ENCODE measurements at regions not wholly inside any gene's neighbourhood (a gene's known extent, or its start where the extent isn't known, plus 50 kb on each side); places are given as distances from the start of the nearest gene placed in this dataset.

DNA sequence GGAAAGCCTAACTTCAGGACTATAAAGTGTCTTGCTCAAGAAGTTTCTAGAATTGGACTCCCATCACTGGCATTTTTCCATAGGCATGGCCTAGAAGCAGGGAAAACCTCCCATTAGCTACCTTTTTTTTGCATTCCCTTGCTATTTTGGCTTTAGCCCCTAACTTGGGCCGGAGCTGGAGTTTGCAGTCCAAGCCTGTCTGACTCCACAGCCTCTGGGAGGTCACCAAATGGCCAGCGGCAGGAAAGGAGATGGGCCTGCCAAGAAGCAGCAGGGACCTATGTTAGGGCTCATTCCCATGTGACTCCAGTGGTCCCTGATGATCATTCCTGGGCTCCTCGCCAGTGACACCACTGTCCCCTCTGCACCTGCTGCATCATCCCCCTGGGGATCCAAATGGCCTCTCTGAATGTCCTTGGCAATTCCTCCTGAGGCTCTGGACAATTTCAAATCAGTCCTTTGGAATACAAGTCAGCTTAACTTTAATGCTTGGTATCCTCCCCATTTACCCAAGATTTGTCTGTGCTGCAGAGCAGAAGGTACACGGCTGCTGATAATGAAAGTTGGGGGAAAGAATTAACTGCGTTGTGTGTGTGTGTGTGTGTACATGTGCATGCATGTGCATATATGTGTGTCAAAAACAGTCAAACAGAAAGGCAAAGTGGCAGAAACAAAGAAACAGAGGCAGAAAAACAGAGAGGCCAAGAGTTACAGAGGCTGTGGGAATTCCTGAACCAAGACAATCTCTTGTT, 69.8 kb upstream of the SERP2 start:
- in situ Hi-C loops (cut with HindIII; ENCODE audit: low sequenced_read_pairs) = loop anchor here (25.0 kb wide), 1 partner anchor 133 kb away; no protein-coding TSS in a partner anchor
- TF ChIP-seq, protein P1, sequence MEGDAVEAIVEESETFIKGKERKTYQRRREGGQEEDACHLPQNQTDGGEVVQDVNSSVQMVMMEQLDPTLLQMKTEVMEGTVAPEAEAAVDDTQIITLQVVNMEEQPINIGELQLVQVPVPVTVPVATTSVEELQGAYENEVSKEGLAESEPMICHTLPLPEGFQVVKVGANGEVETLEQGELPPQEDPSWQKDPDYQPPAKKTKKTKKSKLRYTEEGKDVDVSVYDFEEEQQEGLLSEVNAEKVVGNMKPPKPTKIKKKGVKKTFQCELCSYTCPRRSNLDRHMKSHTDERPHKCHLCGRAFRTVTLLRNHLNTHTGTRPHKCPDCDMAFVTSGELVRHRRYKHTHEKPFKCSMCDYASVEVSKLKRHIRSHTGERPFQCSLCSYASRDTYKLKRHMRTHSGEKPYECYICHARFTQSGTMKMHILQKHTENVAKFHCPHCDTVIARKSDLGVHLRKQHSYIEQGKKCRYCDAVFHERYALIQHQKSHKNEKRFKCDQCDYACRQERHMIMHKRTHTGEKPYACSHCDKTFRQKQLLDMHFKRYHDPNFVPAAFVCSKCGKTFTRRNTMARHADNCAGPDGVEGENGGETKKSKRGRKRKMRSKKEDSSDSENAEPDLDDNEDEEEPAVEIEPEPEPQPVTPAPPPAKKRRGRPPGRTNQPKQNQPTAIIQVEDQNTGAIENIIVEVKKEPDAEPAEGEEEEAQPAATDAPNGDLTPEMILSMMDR (IDR thresholded peaks at IDR 0.05; ENCODE audit: low read depth, low read length) = no peak
- no peak for DNase-seq (ENCODE audit: low read depth, low spot score)
- H3K4me3 ChIP-seq (ENCODE audit: low read depth, low read length) = no peak overlapping the region

DNA sequence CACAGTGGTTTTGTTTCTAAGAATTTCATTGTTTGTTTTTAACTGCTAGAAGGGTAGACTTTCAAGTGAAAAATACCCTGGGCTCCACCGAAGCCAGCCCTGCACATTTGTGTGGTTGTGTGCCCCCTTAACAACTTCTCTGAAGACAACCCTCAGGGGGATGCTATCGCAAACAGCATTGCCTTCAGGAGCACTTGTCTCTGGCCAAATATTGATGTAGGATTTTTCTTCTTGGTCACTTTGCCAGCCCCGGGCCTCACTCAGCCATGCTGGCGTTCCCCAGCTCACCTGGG, 69.2 kb upstream of the SERP2 start:
- TF ChIP-seq, protein P1 (IDR thresholded peaks at IDR 0.05; ENCODE audit: low read depth, low read length) = no peak
- in situ Hi-C loops (cut with HindIII; ENCODE audit: low sequenced_read_pairs) = loop anchor here (25.0 kb wide), 1 partner anchor 133 kb away; no protein-coding TSS in a partner anchor
- no peak for DNase-seq (ENCODE audit: low read depth, low spot score)
- H3K4me3 ChIP-seq (ENCODE audit: low read depth, low read length) = no peak overlapping the region

DNA sequence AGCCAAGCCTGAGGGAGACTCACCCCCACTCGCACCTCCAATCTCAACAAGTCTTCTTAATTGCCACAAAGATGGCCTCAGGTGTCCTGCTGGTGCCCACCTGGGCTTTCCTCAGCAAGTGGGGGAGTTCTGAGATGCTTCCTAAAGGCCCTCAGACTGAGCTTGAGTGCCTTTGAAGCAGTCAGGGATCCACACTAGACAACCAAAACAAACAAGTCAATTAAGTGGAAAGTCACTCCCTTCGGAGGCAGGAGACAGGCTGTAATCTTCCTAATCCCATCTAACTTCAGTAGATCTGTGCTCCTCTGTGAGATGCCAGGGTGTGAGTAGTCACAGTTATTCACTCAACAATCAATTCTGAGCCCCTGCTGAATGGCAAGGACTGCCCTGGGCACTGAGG, 68.3 kb upstream of the SERP2 start:
- DNase-seq (ENCODE audit: low read depth, low spot score) = no peak
- TF ChIP-seq, protein P1 (IDR thresholded peaks at IDR 0.05; ENCODE audit: low read depth, low read length) = no peak
- in situ Hi-C loops (cut with HindIII; ENCODE audit: low sequenced_read_pairs) = loop anchor here (25.0 kb wide), 1 partner anchor 132 kb away; no protein-coding TSS in a partner anchor
- H3K4me3 ChIP-seq (ENCODE audit: low read depth, low read length) = no peak overlapping the region

DNA sequence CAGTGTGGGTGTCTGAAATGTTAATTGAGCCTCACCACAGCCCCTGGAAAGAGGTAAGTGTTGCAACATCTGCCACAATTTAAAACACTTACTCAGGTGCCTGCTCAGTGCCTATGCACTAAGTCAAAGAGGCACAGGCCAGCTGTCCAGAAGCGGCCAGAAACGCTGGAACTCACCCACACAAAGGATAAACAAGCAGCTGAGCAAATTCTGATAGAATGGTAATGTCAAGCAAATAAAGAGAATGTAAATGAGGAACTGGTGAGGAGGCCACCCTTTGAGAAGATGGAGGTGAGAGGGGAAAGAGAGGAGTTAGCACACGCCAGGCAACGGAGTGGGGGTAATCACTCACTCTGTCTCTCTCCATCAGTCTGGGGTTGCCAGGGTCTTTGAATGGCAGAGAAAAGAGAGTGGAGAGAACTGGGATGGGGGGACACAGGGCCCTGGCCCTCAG, 67.7 kb upstream of the SERP2 start:
- DNase-seq (ENCODE audit: low read depth, low spot score) = peak; percentile 55
- H3K4me3 ChIP-seq (ENCODE audit: low read depth, low read length) = no peak overlapping the region
- TF ChIP-seq, protein P1 (IDR thresholded peaks at IDR 0.05; ENCODE audit: low read depth, low read length) = no peak
- in situ Hi-C loops (cut with HindIII; ENCODE audit: low sequenced_read_pairs) = loop anchor here (25.0 kb wide), 1 partner anchor 131 kb away; no protein-coding TSS in a partner anchor

DNA sequence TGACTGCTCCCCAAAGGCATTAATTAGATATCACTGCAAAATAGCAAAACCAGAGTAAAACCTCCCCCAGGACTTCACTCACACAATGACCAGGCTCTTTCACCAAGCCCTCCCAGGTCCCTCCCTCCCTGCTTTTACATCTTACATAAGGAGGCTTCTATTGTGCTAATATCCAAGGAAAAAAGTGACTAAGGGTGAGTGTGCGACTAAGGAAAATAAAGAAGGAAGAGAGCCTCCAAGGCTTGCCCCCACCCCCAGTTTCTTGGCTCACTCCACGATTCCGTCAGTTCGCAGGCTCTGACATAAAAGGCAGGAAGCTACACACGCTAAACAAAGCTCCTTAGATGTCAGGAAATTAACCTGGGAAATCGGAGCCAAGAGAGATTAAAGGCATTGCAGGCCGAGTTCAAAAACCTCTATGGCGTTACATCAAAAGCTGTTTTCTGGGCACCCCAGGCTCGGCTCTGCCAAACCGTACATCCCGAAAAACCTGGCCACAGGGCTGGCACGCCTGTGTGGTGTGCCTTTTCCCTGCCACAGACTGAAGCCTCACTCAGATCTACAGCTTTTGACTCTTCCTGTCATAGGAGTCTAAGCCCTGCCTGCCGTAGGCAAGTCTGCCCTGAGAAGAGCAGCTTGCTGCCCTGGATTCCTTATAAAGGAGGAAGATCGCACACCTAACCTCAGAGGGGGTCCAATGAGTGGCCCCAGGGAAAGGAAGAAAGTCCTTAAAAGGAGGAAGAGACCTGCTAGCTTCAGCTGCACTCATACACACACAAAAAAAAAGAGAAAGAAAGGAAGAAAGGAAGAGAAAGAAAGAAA, 67.0 kb upstream of the SERP2 start:
- peak; percentile 99 for DNase-seq (ENCODE audit: low read depth, low spot score)
- H3K4me3 ChIP-seq (ENCODE audit: low read depth, low read length) = peak overlapping the region; percentile 2
- in situ Hi-C loops (cut with HindIII; ENCODE audit: low sequenced_read_pairs) = loop anchor here (25.0 kb wide), 1 partner anchor 131 kb away; no protein-coding TSS in a partner anchor
- TF ChIP-seq, protein P1 (IDR thresholded peaks at IDR 0.05; ENCODE audit: low read depth, low read length) = no peak

DNA sequence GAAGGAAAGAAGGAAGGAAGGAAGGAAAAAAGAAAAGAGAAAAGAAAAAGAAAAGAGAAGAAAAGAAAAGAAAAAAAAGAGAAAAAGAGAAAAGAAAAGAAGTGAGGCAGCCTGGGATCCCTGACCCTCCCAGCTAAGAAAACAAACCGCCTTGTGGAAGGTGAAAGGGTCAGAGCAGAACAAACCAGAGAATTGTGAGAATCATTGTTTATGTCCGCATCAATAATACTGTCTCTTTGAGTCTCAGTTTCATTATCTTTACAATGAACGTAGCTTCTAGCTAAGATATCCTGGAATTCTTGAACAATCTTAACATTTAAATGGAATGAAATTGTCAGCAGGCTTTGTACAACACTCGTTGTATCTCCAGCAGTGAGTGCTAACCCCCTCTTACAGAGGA, 66.4 kb upstream of the SERP2 start:
- peak; percentile 52 for DNase-seq (ENCODE audit: low read depth, low spot score)
- in situ Hi-C loops (cut with HindIII; ENCODE audit: low sequenced_read_pairs) = loop anchor here (25.0 kb wide), 1 partner anchor 130 kb away; no protein-coding TSS in a partner anchor
- TF ChIP-seq, protein P1 (IDR thresholded peaks at IDR 0.05; ENCODE audit: low read depth, low read length) = no peak

More for the DNA sequence above, 66.4 kb upstream of the SERP2 start:
- H3K4me3 ChIP-seq (ENCODE audit: low read depth, low read length) = no peak overlapping the region

Measured in astrocyte of the spinal cord (primary cell).